VCaP (cell line): ENCODE measurements at regions not wholly inside any gene's neighbourhood (a gene's known extent, or its start where the extent isn't known, plus 50 kb on each side); places are given as distances from the start of the nearest gene placed in this dataset.

Experiments
- H3K27ac ChIP-seq: fragments of 450-650 bp; 2 replicates; pipeline ENCODE4 v1.5.1; 2017
- TF ChIP-seq, protein P1 (sequence below): fragments of 450-650 bp; conservative IDR thresholded peaks from 2 replicates; pipeline ENCODE4 v1.5.1; 2017; ENCODE audit warnings: mild to moderate bottlenecking, moderate library complexity

DNA sequence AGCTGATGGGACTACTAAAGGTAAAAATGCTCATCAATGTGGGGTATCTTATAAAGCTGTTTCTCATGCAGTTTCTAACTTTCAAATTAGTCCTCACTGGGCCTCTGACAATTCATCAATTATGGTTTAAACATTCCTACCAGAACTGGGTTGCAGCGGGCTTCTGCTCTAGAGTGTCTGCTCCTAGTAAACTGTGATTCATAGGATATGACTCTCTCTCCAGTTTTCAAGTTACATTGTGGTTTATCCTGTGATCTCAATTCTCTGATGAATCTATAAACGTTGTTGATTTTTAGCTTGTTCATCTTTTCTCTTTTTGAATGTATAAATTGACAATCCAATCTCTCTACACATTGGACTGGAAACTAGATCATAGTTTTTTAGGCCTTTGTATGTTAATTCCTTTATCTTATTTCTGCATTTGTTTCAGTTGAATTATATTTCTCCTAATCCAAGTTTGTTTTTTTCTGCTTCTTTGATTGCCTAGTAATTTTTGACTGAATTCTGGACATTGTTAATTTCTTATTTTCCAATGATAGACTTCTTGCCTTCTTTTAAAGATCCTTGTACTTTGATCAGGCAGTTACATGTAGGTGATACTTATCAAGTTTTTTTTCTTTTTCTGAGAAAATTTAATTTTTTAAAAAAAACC lies 822.6 kb downstream of the TLE1 start:
- no peak overlapping the region for H3K27ac ChIP-seq
- TF ChIP-seq, protein P1, sequence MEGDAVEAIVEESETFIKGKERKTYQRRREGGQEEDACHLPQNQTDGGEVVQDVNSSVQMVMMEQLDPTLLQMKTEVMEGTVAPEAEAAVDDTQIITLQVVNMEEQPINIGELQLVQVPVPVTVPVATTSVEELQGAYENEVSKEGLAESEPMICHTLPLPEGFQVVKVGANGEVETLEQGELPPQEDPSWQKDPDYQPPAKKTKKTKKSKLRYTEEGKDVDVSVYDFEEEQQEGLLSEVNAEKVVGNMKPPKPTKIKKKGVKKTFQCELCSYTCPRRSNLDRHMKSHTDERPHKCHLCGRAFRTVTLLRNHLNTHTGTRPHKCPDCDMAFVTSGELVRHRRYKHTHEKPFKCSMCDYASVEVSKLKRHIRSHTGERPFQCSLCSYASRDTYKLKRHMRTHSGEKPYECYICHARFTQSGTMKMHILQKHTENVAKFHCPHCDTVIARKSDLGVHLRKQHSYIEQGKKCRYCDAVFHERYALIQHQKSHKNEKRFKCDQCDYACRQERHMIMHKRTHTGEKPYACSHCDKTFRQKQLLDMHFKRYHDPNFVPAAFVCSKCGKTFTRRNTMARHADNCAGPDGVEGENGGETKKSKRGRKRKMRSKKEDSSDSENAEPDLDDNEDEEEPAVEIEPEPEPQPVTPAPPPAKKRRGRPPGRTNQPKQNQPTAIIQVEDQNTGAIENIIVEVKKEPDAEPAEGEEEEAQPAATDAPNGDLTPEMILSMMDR, result no peak

DNA sequence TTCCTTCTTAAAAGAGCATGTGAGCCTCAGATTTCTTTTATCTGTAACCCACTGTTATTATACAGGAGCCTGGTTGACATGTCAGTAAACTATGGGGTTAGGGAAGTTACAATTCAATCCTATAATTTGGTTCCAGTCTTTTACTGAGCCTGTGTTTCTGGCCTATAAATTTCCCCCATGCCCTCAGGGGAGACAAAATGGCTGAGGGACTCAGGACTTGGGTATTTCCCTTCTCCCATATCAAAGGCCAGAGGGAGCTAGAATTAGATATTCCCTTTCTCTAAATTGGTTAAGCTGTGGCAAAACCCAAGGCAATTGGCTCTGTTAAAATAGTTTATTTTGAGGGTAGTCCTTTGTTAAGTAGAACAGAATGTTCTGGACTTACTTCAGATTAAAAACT lies 823.2 kb downstream of the TLE1 start:
- TF ChIP-seq, protein P1, result no peak
- no peak overlapping the region for H3K27ac ChIP-seq

DNA sequence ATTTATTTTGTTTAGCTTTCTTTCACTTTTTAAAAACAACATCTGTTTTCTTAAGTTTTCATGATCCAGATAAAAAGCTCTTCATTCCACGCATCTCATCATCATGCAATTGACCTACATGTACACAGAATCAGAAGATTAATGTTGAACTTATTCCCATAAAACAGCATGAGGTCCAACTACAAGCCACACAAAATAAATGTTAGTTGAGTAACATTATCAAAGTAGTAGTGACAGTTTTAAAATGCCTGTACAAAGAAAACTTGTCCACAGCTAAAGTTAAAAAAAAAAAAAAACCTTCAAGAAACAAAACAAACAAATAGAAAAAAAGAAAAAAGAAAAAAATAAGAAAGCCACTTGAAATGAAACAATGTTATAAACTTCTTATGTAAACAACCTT lies 846.3 kb downstream of the TLE1 start:
- H3K27ac ChIP-seq, result no peak overlapping the region
- TF ChIP-seq, protein P1, result no peak

DNA sequence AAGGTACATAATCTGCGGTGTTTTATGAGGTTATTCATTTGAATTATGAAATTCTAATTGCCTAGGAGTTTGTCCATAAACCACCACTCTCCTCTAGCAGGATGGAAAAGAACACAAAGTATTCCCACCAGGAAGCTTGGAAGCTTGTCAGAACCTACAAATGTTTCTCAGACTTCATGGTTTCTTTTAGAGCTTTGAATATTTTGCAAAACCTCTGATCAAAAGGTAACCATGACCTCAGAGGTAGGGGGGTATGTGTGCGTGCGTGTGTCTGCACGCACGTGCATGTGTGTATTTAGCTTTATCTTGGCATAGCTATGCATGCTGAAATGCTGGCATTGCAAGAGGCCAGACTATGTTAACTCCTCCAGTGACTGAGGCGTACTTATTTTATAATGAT lies 847.0 kb downstream of the TLE1 start:
- TF ChIP-seq, protein P1, result no peak
- H3K27ac ChIP-seq, result no peak overlapping the region

DNA sequence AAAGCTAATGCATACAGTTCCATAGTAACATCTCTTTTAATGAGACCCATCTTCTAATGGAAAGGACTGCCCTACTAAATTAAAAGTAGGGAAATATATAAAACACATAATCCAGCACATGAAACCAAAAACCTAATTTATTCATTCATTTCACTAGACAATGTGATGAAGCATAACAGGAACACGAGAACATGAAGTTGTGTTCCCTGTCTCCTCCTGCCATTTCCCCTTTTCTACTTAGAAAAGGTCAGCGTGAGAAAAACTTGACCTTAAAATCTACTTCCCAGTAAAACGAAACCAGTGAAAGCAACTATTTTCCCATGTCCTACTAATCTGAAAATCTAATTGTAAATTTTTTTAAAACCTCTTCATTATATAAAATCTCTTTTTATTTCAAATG lies 847.5 kb downstream of the TLE1 start:
- TF ChIP-seq, protein P1, result no peak

DNA sequence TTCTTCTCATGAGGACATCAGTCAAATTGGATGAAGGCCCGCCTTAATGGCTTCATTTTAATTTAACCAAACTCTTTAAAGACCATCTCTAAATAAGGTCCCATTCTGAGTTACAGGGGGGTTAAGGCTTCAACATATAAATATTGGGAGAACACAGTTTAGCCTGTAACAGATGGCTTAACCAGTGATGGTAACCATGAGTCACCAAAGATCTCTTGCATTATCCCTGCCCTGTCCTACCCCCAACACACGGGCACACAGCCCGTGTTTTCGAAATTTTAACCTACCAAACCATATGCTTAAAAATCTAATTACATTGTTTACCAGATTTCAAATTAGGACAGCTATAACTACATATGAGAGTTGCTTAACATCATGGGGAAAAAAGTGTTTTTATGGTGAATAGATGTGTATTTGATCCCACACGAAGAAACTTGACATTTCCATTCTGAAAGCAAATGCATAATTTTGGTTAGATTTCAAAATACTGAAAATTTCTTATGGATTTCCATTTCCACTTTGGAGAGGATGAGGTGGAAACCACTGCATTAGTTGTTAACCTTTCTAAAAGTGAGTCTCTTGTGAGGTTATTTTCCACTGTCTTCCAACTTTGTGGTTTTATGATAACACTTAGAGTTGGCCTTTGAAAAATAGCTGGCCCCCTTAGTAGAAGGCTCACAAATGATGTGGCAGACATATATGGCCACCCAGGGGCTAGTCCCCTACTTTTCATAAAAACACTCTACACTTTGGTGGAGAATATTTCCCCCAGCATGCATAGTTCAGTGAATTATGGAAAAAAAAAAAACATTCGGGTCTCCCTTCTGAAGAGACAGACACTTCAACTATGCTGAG lies 849.3 kb downstream of the TLE1 start:
- no peak overlapping the region for H3K27ac ChIP-seq
- TF ChIP-seq, protein P1, result no peak

More for the DNA sequence above, 847.5 kb downstream of the TLE1 start:
- H3K27ac ChIP-seq, result no peak overlapping the region

DNA sequence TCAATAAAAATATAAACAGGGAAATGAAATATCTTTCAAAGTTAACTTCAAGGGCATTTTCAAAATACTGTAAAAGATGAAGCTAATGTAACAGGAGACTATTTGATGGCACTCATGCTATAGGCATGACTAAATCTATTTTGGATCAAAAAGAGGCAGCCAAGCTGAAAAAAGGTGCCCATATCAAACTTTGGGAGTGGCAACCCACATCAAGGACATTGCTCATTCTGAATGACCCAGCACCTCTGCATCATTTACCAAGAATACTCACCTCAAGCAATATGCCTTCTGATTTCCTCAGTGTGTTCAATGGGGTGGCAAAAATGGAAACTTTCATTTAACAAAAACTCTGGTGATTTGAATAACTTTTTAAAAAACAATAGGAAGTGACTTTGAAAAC lies 853.3 kb downstream of the TLE1 start:
- TF ChIP-seq, protein P1, result no peak
- no peak overlapping the region for H3K27ac ChIP-seq
